Esophagus squamous epithelium (tissue), 4 donors: ENCODE measurements at regions not wholly inside any gene's neighbourhood (a gene's known extent, or its start where the extent isn't known, plus 50 kb on each side); places are given as distances from the start of the nearest gene placed in this dataset.

Experiments
- CTCF ChIP-seq, 6 experiments: fragments of 450-650 bp in 4 of 6; fragments of 200-600 bp in 2 of 6; sonication (generic) in 2 of 6; IDR thresholded peaks; one replicate each; pipeline ENCODE4 v1.5.1; 2016 to 2019; ENCODE audit warnings: antibody characterized with exemption in 6 of 6, mild to moderate bottlenecking in 4 of 6, moderate library complexity in 4 of 6
- POLR2A ChIP-seq, 4 donors: fragments of 450-650 bp; IDR thresholded peaks; one replicate each; pipeline ENCODE4 v1.6.1; 2017; ENCODE audit warnings: antibody characterized with exemption in 4 of 4, mild to moderate bottlenecking in 4 of 4, moderate library complexity in 3 of 4

- TF ChIP-seq CTCF (IDR thresholded peaks at IDR 0.05) (no peak), POLR2A (IDR thresholded peaks at IDR 0.05) (no peak)
Measured at GRCh38 chr5:6118691-6119090, 259.7 kb downstream of the MED10 start.
